H1 (cell line): ENCODE measurements at regions not wholly inside any gene's neighbourhood (a gene's known extent, or its start where the extent isn't known, plus 50 kb on each side); places are given as distances from the start of the nearest gene placed in this dataset.

Source experiments
- BCL11A ChIP-seq, 2 experiments: IDR thresholded peaks; one replicate each; pipeline ENCODE4 v1.6.1; 2011; ENCODE audit warnings: low read depth in 2 of 2, low read length in 2 of 2, mild to moderate bottlenecking in 2 of 2
- NRF1 ChIP-seq: IDR thresholded peaks from 2 replicates; pipeline ENCODE4 v1.6.1; 2011; ENCODE audit warnings: mild to moderate bottlenecking, low read depth, low read length, improper control_type of control experiment
- RFX5 ChIP-seq: IDR thresholded peaks from 2 replicates; pipeline ENCODE4 v1.6.1; 2011; ENCODE audit warnings: low read depth, low read length, improper control_type of control experiment, borderline replicate concordance
- SAP30 ChIP-seq: fragments of 300-600 bp; sonication (generic); IDR thresholded peaks from 2 replicates; pipeline ENCODE4 v1.7.1; 2012; ENCODE audit warnings: low read length, moderate library complexity, mild to moderate bottlenecking, inconsistent platforms; ENCODE audit not compliant: insufficient read depth, insufficient replicate concordance
- SIX5 ChIP-seq: IDR thresholded peaks from 2 replicates; pipeline ENCODE4 v1.6.1; 2011; ENCODE audit warnings: mild to moderate bottlenecking, low read depth, low read length
- TCF12 ChIP-seq: IDR thresholded peaks from 2 replicates; pipeline ENCODE4 v1.6.1; 2011; ENCODE audit warnings: low read depth, mild to moderate bottlenecking, low read length
- TF ChIP-seq, protein P1 (sequence below): fragments of 300-600 bp; sonication (generic); IDR thresholded peaks from 2 replicates; pipeline ENCODE4 v1.7.1; 2012; ENCODE audit warnings: low read length, moderate library complexity, mild to moderate bottlenecking, inconsistent platforms; ENCODE audit not compliant: insufficient replicate concordance
- TF ChIP-seq, protein P2 (sequence below): IDR thresholded peaks from 2 replicates; pipeline ENCODE4 v1.6.1; 2012; ENCODE audit warnings: inconsistent platforms

GRCh38 chr18:75728621-75729020 lies 301.1 kb upstream of the SMIM21 start (continued):
- TF ChIP-seq, protein P1, sequence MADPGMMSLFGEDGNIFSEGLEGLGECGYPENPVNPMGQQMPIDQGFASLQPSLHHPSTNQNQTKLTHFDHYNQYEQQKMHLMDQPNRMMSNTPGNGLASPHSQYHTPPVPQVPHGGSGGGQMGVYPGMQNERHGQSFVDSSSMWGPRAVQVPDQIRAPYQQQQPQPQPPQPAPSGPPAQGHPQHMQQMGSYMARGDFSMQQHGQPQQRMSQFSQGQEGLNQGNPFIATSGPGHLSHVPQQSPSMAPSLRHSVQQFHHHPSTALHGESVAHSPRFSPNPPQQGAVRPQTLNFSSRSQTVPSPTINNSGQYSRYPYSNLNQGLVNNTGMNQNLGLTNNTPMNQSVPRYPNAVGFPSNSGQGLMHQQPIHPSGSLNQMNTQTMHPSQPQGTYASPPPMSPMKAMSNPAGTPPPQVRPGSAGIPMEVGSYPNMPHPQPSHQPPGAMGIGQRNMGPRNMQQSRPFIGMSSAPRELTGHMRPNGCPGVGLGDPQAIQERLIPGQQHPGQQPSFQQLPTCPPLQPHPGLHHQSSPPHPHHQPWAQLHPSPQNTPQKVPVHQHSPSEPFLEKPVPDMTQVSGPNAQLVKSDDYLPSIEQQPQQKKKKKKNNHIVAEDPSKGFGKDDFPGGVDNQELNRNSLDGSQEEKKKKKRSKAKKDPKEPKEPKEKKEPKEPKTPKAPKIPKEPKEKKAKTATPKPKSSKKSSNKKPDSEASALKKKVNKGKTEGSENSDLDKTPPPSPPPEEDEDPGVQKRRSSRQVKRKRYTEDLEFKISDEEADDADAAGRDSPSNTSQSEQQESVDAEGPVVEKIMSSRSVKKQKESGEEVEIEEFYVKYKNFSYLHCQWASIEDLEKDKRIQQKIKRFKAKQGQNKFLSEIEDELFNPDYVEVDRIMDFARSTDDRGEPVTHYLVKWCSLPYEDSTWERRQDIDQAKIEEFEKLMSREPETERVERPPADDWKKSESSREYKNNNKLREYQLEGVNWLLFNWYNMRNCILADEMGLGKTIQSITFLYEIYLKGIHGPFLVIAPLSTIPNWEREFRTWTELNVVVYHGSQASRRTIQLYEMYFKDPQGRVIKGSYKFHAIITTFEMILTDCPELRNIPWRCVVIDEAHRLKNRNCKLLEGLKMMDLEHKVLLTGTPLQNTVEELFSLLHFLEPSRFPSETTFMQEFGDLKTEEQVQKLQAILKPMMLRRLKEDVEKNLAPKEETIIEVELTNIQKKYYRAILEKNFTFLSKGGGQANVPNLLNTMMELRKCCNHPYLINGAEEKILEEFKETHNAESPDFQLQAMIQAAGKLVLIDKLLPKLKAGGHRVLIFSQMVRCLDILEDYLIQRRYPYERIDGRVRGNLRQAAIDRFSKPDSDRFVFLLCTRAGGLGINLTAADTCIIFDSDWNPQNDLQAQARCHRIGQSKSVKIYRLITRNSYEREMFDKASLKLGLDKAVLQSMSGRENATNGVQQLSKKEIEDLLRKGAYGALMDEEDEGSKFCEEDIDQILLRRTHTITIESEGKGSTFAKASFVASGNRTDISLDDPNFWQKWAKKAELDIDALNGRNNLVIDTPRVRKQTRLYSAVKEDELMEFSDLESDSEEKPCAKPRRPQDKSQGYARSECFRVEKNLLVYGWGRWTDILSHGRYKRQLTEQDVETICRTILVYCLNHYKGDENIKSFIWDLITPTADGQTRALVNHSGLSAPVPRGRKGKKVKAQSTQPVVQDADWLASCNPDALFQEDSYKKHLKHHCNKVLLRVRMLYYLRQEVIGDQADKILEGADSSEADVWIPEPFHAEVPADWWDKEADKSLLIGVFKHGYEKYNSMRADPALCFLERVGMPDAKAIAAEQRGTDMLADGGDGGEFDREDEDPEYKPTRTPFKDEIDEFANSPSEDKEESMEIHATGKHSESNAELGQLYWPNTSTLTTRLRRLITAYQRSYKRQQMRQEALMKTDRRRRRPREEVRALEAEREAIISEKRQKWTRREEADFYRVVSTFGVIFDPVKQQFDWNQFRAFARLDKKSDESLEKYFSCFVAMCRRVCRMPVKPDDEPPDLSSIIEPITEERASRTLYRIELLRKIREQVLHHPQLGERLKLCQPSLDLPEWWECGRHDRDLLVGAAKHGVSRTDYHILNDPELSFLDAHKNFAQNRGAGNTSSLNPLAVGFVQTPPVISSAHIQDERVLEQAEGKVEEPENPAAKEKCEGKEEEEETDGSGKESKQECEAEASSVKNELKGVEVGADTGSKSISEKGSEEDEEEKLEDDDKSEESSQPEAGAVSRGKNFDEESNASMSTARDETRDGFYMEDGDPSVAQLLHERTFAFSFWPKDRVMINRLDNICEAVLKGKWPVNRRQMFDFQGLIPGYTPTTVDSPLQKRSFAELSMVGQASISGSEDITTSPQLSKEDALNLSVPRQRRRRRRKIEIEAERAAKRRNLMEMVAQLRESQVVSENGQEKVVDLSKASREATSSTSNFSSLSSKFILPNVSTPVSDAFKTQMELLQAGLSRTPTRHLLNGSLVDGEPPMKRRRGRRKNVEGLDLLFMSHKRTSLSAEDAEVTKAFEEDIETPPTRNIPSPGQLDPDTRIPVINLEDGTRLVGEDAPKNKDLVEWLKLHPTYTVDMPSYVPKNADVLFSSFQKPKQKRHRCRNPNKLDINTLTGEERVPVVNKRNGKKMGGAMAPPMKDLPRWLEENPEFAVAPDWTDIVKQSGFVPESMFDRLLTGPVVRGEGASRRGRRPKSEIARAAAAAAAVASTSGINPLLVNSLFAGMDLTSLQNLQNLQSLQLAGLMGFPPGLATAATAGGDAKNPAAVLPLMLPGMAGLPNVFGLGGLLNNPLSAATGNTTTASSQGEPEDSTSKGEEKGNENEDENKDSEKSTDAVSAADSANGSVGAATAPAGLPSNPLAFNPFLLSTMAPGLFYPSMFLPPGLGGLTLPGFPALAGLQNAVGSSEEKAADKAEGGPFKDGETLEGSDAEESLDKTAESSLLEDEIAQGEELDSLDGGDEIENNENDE = no peak
- TF ChIP-seq SIX5 (no peak), RFX5 (no peak), SAP30 (no peak), TCF12 (no peak), NRF1 (no peak), BCL11A (IDR thresholded peaks at IDR 0.05; ENCODE audit: low read depth in 2 of 2, low read length in 2 of 2) (no peak)
- TF ChIP-seq, protein P2, sequence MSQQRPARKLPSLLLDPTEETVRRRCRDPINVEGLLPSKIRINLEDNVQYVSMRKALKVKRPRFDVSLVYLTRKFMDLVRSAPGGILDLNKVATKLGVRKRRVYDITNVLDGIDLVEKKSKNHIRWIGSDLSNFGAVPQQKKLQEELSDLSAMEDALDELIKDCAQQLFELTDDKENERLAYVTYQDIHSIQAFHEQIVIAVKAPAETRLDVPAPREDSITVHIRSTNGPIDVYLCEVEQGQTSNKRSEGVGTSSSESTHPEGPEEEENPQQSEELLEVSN = no peak
